ENCODE measurements at regions not wholly inside any gene's neighbourhood (a gene's known extent, or its start where the extent isn't known, plus 50 kb on each side); places are given as distances from the start of the nearest gene placed in this dataset.

DNA sequence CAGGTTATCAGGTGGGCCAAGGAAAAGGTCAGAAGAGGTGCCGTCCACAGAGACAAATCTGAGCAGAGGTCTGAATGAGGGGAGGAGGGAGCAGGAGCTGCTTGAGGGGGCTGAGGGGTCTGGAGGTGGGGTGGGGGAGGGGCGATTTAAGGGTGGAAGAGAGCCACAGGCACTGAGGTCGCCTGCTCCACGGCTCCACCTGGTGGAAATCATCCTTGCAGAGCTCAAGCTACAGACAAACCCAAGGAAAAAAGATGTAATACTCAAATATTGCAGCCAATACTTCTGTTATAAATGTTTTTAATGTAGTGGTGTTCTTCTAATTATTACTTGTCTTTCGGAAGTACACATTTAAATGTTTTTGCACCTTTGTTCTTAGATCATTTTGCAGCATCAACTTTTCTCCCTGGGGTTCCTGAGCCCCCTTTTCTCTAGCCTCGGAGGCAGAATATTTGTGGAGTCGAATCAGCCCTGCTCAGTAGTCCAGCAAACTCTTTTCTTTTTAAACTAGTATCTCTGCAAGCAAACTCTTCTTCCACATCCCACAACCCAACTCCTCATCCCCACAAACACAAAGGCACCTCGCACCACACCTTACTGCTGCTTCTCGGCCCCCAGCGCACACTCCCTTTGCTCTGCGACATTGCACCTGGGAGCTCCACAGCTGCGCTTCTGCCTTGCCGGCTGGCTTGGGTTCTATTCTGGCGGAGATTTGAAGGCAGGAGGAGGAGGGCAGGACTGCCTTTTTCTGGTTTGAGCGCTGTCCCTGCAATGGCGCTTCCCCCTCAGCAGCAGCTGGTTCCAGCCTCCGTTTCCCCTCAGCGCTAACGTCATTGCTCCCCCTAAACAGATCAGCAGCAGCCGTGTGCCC, 51.0 kb upstream of the TFAP2A start:
- no peak for DNase-seq

More for the DNA sequence above, 51.0 kb upstream of the TFAP2A start:
- H3K36me3 ChIP-seq: no peaks in the 10 kb centered on the region
- 64 to 65% methylated on average over 18 to 19 of the region's 20 CpGs for WGBS, 2 donors
- intact Hi-C loops (cut with DNase I): no loop called here
- H3K27ac ChIP-seq: no peak overlapping the region
- H3K9me3 ChIP-seq: no peaks in the 10 kb centered on the region
- H3K4me1 ChIP-seq: no peaks in the 10 kb centered on the region
- no peak overlapping the region for H3K4me3 ChIP-seq
- TF ChIP-seq POLR2A (IDR thresholded peaks at IDR 0.05) (no peak), CTCF (IDR thresholded peaks at IDR 0.05) (peak in 3 of 6 experiments; percentile 13 to 41 (median 31))
- H3K27me3 ChIP-seq: peaks cover 0 to 17% (median 0%) of the 10 kb centered on the region in 4 donors
